NCI-H748 (cell line): ENCODE measurements at regions not wholly inside any gene's neighbourhood (a gene's known extent, or its start where the extent isn't known, plus 50 kb on each side); places are given as distances from the start of the nearest gene placed in this dataset.

Source experiments
- DNase-seq: peaks from one replicate; lab custom pipeline; 2025; ENCODE audit not compliant: unreplicated experiment; lab: John Stamatoyannopoulos, UW

DNA sequence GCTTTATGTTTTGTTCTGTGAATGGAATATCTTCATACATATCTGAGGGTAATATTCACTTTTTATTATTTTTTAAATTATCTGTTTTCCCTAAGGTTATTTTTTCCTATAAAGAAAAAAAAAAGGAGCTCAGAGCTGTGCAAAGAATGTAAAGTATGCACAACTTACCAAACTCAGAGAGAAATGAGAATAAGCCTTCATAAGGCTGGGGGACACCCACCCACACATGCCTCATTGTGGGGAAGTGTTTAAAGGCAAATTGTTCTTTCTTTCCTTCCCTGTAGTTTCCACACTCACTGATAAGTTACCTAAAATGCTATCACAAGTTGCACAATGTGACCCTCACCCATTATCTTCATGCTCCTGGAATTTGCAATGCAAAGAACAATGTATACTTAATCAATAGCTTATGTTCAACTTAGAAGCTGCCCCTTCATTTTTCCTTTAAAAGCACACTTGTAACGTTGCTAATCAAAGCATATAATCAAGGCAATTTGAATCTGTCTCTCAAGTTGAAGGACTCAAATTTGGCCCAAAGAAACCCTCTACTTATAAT, 108.1 kb downstream of the GNAT3 start:
- DNase-seq: no peak

DNA sequence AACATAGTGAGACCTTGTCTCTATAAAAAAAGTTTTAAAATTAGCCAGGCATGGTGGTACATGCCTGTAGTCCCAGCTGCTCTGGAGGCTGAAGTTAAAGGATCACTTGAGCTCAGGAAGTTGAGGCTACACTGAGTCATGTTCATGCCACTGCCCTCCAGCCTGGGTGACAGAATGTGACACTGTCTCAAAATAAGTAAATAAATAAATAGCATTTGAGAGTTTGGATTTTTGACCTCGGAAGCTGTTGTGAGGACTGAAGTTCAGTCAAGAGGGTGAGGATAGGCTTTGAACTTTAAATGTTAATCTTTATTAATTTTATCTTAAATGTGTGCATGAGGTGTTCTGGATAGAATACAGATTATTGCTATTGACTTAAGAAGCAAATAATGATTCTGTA, 110.2 kb downstream of the GNAT3 start:
- DNase-seq: no peak

DNA sequence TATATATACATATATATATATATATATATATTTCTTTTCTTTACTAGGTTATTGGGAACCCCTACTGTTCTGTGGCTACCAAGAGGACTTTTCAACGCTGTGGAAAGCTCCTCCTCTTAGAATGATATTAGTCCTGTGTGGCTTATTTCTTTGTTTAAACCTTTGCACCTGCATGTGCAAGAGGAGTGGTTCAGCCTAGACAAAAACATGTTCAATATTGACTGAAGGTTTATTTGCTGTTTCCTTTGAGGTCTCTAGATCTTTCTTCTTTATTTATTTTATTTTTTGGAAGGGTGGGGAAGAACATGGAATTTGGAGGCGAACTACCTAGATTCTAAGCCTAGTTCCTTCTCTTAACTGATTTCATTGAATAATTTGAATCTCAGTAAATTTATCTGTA, 118.1 kb downstream of the GNAT3 start:
- DNase-seq: peak; percentile 87

DNA sequence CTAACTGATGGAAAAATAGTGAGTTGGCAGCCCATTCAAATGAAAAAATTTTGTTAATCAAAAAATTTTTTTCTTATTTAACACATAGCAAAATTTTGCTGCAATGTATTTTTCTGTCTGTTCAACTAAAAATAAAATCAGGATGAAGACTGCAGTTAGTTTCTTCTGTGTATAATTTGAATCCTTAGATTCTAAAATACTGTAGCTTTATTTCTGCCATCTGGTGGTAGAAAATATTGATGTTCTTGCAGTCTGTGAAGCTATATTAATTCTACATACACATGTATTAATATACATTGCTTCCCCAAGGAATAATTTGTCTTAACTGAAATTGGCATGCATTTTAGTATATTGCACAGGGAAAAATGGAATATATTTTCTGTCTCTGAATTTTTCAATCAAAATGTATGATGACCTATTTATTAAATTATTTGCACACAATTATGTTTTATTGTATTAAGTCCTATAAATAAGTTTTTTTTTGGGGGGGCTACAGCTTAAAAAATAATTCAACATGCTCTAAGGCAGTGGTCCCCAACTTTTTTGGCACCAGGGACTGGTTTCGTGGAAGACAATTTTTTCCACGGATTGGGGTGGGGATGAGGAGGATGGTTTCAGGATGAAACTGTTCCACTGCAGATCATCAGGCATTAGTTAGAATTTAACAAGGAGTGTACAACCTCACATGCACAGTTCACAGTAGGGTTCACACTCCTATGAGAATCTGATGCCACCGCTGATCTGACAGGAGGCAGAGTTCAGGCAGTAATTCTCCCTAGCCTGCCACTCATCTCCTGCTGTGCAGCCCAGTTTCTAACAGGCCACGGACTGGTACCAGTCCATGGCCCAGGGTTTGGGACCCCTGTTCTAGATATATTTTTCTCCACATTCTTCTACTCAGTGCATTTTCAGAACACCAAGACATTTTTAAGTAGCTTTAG, 119.4 kb downstream of the GNAT3 start:
- DNase-seq: peak; percentile 56

DNA sequence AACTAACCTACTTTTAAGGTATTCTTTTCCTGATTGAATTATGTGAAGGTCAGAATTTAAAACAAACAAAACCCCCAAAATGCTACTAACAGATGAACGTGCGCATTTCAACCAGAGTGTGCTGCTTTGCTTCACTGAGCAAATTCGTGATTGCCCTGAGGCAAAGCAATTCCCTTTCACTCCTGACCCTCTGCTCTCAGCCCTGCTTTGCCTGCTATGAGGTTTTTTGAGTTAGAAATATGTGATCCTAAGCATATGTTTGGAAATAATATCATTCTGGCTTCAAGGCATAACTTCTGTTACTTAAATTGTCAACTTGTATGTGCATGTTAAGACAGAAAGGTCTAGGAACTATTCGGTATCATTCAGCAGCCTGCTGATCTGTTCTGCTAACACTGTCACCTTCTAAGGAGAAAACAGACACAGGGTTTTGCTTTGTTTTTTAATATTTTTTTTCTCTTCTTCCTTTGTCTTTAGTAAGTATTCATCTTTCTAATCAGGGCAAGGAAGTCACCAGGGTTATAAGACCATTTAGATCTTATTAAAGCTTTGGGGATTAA, 124.2 kb downstream of the GNAT3 start:
- DNase-seq: peak; percentile 17

DNA sequence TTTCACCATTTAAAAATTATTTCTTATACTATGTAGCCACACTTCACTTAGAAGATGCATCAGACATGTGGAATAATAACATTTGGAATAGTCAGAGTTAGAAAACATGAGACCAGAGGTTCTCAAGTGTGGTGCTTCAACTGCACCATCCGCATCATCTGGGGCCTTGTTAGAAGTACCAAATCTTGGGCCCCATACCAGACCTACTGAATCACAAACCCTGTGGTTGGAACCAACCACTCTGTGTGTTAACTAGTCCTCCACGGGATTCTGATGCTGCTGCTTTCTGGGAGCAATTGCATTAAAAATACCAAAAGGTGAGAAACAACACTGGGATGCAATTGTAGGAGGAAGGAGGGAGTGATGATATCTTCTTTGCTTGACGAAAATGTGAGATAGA, 125.2 kb downstream of the GNAT3 start:
- no peak for DNase-seq

DNA sequence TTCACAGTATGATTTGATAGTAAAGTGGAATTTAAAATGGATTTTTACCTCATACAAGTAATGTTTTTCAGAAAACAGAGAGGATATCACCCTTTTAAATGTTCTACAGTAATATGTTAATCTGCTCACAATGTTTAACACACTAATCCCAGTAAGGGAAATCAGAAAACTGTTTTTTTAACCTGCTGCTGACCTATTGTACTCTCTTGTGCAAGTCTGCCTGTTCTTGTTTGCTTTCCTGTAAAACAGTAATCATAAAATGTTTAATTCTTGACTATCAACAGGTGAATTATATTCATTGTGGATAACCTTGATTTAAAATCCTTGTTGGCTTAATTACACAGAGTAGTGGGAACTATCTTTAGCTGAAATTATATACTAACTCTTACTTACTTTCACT, 126.4 kb downstream of the GNAT3 start:
- no peak for DNase-seq

DNA sequence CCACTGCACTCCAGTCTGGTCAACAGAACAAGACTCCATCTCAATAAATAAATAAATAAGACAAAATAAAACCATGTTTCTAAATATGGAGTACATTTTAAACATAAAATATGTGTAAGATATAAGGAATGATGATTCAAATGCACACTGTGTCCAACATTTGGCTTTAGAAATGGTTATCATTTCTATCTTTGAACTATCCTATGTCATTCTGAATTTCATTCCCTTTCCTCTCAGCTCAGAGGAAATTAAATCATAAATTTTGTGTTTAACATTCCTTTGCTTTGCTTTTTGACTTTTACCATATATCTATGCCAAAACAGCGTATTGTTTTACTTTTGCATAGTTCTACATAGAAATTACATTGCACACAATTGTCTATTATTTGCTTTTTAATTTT, 130.9 kb downstream of the GNAT3 start:
- no peak for DNase-seq

DNA sequence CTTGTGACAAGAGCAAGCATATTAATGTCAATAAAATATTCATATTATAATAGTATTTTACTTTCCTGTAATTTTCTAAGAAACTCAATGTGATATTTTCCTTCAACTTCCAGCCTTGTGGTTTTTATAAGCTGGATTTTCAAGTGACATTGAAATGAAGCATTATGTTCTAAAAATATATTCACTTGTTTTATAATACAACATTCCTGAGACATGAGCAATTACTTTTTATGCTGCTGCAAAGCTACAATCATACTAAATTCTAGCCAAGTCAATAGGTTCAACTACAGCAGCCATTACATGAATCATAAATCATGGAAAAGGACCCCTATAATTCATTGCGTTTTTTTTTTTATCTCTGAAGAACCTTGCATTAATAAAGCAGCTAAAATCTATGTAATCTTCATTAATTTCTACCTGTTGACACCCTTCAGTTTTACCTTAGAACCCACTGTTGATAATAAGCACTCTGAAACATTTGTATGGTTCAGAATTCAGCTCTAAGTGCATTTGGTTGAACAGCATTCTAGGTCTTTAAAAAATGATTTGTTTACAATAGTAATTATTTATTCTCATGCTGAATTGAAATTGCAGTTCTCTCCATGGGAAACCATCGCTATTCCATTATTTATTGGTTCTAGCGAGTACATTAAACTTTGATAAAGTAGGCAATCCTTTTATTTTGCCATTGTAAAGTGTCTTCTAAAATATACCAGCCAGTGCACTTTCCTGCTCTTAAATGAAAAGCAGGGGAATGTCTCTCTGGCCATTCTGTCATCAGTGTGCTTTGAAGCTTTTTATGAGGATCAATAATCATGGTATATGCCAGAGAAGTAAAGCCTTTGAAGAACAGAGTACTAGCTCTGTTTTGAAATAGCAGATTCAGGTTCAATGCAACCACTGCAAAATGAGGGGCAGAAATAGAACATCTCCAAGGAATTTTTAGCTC, 132.6 kb downstream of the GNAT3 start:
- DNase-seq: peak; percentile 14

DNA sequence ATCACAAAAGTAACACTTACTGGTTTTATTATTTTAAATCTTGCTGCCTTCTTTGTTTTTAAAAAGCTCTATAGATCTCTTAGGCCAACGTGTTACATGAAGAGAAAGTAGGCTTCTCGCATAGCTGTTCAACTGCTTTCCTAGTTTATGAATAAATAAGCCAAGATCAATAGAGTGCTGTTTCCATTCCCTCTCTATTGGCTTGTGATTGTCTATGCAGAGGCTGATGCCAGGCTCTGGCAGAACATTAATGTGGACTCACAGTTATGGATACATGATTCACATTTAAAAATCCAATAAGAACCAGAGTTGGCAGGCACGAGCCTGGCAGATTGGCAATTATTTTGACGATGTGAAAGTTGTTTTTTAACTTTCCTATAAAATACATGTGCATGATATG, 137.5 kb downstream of the GNAT3 start:
- no peak for DNase-seq

DNA sequence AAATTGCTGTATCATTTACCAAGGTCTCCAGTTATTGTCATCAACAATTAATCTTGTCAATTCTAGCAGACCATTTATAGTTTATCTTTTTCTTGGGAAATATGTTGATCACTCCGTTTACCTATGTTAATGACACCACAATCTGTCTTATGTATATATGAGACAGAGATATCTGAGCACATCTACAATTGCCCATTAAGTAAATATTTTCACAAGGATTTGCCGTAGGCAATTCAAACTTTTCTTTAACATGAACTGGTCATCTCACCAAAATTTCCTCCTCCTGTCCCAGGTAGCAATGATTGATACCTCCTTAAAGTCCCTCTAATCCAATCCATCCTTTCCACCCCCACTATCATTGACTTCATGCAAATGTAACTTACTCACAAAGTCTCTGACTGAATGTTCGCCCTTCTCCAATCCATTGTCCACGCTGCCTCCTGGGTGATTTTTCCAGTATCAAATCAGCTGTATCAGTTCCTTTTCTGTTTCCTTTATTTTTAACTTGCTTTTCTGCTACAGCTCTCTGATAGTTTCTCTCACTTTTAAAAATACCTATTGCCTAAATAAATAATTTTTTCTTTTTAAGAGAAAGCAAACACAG, 138.3 kb downstream of the GNAT3 start:
- no peak for DNase-seq

DNA sequence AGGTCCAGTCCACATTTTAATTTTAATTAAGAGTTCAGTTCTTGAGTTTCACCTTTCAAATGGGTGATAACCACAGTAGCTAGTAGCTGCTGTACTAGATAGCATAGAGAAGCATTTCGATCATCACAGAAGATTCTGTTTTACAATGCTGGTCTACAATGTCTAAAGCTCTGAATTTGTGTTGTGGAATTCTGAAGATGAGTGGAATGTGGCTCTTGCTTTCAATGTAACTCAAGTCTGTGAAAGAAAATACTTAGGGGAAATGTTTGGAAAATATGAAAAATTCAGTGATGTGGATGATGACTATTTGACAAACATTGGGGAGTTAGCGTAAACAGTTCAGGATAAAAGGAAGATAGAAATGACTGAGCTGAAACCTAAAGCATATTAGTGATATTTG, 139.4 kb downstream of the GNAT3 start:
- no peak for DNase-seq

DNA sequence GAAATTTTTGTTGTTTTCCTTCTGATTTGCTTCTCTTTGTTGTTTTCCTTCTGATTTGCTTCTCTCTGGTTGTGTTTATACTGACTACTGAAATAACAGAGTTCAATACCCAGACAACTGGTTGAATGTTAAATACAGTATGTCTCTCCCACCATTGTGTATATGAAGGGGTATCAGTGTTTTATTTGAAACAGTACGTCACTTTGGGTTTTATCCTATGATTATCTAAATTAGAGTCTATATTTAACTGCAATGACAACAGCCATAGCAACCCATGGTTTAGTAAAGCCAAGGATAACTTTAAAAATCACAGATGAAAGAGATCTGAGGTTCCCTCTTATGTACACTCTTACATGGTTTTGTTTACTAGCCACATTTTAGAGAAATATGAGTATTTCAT, 141.3 kb downstream of the GNAT3 start:
- DNase-seq: peak; percentile 47

DNA sequence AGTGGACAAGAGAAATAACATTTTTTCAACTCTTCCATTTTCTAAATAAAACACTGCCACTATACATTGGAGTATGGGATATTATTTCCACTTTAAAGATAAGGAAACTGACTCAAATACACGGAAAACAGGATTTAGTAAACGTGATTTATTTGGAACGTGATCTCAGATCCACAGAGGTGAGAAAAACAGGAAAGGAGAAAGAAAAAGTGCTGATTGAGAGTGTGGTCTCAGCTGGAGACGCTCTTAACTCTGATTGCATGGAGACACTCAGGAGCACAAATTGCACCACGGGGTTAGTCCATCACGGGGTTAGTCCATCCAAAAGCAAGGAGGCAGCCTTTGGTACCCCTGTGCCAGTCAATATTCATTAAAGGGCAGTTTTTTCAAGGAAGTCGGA, 142.5 kb downstream of the GNAT3 start:
- DNase-seq: no peak

DNA sequence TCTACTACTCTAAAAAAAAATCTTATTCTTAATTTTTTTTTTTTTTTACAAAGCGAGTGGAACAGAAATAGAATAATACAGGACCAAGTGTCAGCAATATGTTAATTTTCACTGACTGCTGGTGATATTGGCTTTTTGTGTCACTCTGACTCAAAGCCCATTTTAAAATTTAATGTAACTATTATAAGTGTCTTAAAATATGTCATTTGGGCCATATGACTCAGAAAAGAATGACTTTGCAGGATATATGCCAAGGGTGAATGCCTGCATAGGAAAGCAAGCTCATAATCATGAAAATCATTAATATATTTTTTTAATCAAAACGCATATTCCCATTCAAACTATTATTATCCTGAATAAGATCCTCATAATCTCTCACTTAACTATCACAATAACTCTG, 149.2 kb downstream of the GNAT3 start:
- DNase-seq: no peak

DNA sequence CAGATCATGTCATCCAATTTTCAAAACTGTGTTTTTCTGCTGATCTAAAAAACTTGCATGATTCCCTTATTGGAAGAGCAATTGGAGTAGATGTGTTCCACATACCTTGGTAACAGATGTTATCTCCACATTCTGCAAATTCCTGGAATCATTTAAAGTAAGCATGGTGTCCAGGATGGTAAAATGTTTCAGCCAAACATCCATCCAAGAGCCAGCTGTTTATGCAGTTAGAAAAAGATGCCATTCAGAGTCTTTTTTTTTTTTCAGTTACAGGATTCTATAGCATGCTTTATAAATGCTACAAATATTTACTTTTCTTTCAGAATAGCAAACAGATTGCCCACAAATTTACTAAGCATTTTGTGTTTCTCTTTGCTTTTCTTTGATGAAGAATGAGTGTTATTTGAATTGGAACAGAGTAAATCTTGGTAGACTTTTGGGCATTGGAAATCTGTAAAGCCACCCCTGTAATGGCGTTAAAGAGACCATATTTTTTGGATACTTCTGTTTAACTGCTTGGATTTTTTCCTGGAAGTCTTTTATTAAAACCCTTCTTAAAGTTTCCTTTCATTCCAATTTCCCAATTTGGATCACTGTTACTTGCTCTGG, 149.8 kb downstream of the GNAT3 start:
- DNase-seq: no peak

DNA sequence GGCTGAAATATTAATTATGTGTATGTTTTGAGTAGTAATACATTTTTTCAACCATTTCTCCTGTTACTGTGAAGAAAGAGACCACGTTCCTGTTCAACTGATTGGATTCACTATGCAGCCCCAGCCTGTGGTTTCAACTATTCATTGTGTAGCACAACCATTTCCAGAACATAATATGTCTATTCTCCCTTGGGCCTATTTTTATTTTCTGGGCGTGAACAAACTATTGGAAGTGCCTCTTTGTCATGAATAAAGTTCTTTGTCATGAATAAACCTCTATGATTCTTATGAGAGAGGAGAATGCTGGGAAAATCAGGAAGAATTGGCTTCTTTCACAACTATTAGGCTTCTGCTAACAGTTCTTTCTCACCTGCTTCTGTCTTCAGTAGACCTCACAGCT, 152.4 kb downstream of the GNAT3 start:
- no peak for DNase-seq

DNA sequence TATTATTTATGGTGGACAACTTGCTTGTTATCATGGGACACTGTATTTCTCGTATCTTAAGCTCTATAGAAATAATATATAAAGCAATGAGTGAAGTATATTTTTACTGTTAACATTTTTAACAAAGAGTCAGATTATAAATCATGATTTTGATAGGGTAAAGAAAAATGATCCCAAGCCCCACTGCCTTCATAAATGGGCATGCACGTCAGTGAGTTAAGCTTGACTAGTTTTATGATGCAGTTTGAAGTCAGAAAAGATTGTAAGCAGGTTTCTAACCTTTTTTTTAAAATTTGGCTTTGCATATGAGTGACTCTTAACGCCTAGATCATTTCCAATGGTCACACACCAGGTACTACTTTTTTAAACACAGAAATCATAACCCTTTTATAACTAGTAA, 152.8 kb downstream of the GNAT3 start:
- DNase-seq: no peak

DNA sequence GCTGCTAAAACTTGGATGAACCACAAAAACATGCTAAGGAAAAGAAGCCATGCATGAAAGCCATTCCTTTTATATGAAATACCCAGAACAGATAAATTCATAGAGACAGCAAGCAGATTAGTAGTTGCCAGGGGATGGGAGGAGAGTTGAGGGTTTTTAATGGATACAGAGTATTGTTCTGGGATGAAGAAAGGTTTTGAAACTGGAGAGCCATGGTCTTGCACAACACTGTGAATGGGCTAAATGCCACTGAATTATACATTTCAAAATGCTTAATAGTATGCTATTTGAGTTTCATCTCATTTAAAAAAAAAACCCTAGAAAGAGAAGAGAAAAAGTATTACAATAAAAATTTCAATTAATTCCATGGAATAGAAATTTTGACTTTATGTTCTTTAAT, 154.3 kb downstream of the GNAT3 start:
- no peak for DNase-seq

DNA sequence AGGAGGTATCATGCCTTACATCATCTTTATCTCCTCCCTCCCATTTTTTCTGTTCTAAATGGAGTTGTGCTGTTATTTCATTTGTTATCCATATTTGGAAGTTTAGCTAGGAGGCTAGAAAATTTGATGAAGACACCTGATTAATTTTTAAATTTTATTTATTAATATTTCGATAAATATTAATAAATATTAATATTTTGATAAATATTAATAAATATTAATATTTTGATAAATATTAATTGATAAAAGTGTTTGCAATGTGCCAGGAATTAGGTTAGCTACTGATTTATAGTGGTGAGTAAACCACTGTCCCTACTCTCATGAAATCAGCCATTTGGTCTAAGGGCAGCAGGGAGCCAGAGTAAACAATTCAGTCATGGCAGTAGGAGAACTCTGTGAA, 161.4 kb downstream of the GNAT3 start:
- no peak for DNase-seq

DNA sequence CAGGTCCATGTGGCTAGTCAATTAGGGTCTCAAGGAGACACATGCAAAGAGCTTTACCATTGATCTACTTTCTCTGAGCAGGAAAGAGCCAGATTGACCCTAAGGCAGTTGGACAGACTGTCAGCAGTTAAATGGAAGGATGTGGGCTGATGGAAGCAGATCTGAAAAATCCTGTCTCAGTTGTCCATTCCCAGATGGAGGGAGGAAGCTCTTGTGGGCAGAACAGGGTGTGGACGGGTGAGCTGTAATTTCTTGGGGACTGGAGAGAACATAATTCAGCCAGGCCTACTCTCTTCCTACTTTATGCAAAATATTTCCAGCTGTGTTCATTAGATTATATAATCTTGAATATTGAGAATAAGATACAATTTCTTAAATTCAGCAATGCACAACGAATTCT, 163.6 kb downstream of the GNAT3 start:
- no peak for DNase-seq
